Endothelial cell (in vitro differentiated cells): ENCODE measurements at regions not wholly inside any gene's neighbourhood (a gene's known extent, or its start where the extent isn't known, plus 50 kb on each side); places are given as distances from the start of the nearest gene placed in this dataset.

Experiments
- DNase-seq: peaks from one replicate; pipeline ENCODE4 v3.0.0; 2021; ENCODE audit warnings: low spot score
- H3K27ac Mint-ChIP-seq: one replicate; pipeline ENCODE4 v1.8.0; 2021; ENCODE audit warnings: mixed read lengths, inconsistent platforms; ENCODE audit not compliant: unreplicated experiment
- H3K27me3 Mint-ChIP-seq: one replicate; pipeline ENCODE4 v1.8.0; 2021; ENCODE audit warnings: mild to moderate bottlenecking, moderate library complexity, mixed read lengths, inconsistent platforms; ENCODE audit not compliant: unreplicated experiment
- H3K36me3 Mint-ChIP-seq: one replicate; pipeline ENCODE4 v1.8.0; 2021; ENCODE audit warnings: mild to moderate bottlenecking, low read depth, mixed read lengths, inconsistent platforms; ENCODE audit not compliant: unreplicated experiment
- H3K4me1 Mint-ChIP-seq: one replicate; pipeline ENCODE4 v1.8.0; 2021; ENCODE audit warnings: mild to moderate bottlenecking, mixed read lengths, inconsistent platforms; ENCODE audit not compliant: unreplicated experiment
- H3K4me3 Mint-ChIP-seq: one replicate; pipeline ENCODE4 v1.8.0; 2021; ENCODE audit warnings: mild to moderate bottlenecking, mixed read lengths, inconsistent platforms; ENCODE audit not compliant: unreplicated experiment
- H3K9me3 Mint-ChIP-seq: one replicate; pipeline ENCODE4 v1.8.0; 2021; ENCODE audit warnings: mixed read lengths, inconsistent platforms; ENCODE audit not compliant: unreplicated experiment
- TF ChIP-seq, protein P1 (sequence below): fragments of 200-600 bp; sonication (generic); IDR thresholded peaks from one replicate; pipeline ENCODE4 v1.5.0; 2021; ENCODE audit warnings: antibody characterized with exemption; ENCODE audit not compliant: unreplicated experiment

DNA sequence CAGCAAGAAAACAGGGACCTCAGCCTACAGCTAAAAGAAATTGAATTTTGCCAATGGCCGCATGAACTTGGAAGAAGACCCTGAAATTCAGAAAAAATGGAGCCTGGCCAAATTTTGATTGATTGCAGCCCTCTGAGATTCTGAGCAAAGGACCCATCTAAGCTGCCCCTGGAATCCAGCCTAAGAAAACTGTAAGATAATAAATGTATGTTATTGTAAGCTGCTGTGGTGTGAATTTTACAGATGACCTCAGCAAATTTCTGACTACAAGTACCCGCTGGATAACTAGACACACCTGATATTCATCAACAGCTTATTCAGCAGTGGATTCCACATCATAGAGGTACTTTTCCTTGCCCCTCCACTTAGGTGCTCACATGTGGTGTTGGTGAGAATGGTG, 119.5 kb upstream of the EPHA5 start:
- DNase-seq: no peak
- TF ChIP-seq, protein P1, sequence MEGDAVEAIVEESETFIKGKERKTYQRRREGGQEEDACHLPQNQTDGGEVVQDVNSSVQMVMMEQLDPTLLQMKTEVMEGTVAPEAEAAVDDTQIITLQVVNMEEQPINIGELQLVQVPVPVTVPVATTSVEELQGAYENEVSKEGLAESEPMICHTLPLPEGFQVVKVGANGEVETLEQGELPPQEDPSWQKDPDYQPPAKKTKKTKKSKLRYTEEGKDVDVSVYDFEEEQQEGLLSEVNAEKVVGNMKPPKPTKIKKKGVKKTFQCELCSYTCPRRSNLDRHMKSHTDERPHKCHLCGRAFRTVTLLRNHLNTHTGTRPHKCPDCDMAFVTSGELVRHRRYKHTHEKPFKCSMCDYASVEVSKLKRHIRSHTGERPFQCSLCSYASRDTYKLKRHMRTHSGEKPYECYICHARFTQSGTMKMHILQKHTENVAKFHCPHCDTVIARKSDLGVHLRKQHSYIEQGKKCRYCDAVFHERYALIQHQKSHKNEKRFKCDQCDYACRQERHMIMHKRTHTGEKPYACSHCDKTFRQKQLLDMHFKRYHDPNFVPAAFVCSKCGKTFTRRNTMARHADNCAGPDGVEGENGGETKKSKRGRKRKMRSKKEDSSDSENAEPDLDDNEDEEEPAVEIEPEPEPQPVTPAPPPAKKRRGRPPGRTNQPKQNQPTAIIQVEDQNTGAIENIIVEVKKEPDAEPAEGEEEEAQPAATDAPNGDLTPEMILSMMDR: no peak
- Mint-ChIP-seq H3K27ac (no peak overlapping the region), H3K4me1 (peaks cover 12% of the 10 kb centered on the region), H3K9me3 (no peaks in the 10 kb centered on the region), H3K4me3 (no peak overlapping the region), H3K36me3 (no peaks in the 10 kb centered on the region), H3K27me3 (no peaks in the 10 kb centered on the region)

DNA sequence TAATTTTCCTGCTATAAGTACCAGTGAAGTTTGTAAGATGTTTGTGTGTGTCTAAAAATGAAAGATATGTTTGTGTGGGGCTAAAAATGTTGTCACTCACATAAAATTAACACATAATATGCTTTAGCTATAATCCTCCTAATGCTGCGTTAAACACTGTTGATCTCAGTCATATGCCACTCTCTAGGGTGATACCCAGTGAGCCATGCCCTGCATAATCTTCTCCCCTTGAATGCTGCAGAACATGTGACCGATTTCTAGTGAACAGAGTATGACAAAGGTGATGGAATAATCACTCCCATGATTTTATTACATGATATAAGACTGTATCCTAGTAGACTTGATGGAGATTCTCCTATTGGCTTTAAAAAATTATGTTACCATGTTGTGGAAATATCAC, 119.1 kb upstream of the EPHA5 start:
- no peak for DNase-seq
- Mint-ChIP-seq H3K27ac (no peak overlapping the region), H3K36me3 (no peaks in the 10 kb centered on the region), H3K4me3 (no peak overlapping the region), H3K4me1 (peaks cover 12% of the 10 kb centered on the region), H3K27me3 (no peaks in the 10 kb centered on the region), H3K9me3 (no peaks in the 10 kb centered on the region)
- TF ChIP-seq, protein P1: no peak

DNA sequence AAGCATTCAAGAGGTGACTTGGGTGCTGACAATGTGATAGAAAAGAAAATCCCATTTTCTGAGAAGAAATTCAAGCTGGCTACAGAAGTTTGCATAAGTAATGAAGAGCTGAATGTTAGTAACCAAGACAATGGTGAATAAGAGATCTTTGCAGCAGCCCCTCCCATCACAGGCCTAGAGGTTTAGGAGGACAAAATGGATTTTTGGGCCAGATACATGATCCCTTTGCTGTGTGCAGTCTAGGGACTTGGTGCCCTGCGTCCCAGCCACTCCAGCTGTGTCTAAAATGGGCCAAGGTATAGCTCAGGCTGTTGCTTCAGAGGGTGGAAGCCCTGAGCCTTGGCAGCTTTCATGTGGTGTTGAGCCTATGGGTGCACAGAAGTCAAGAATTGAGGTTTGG, 107.0 kb upstream of the EPHA5 start:
- Mint-ChIP-seq H3K4me1 (no peaks in the 10 kb centered on the region), H3K9me3 (peaks cover 8% of the 10 kb centered on the region), H3K27me3 (peaks cover 11% of the 10 kb centered on the region), H3K27ac (no peak overlapping the region), H3K36me3 (peaks cover 6% of the 10 kb centered on the region), H3K4me3 (no peak overlapping the region)
- no peak for DNase-seq
- TF ChIP-seq, protein P1: no peak

DNA sequence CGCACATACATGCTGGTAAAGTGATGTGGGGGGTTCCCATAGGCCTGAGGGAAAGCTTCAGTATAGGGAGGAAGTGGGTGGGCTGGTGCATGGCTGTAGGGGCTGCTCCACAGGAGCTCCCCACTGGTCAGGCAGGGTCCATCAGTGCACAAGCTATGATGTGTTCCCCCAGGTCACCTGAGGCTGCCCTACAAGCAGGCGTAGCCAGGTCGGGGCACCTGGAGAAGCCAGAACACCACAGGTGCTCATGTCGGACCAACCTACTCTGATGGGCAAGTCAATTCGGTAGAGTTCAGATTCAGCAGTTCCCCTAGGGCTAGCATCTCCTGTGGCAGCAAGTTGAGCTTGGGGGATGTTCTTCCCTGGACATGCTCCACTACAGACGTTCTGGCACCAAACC, 103.3 kb upstream of the EPHA5 start:
- H3K9me3 Mint-ChIP-seq: peaks cover 8% of the 10 kb centered on the region
- peaks cover 11% of the 10 kb centered on the region for H3K27me3 Mint-ChIP-seq
- TF ChIP-seq, protein P1: no peak
- H3K4me3 Mint-ChIP-seq: no peak overlapping the region
- no peaks in the 10 kb centered on the region for H3K4me1 Mint-ChIP-seq
- peaks cover 6% of the 10 kb centered on the region for H3K36me3 Mint-ChIP-seq
- H3K27ac Mint-ChIP-seq: no peak overlapping the region
- DNase-seq: no peak

DNA sequence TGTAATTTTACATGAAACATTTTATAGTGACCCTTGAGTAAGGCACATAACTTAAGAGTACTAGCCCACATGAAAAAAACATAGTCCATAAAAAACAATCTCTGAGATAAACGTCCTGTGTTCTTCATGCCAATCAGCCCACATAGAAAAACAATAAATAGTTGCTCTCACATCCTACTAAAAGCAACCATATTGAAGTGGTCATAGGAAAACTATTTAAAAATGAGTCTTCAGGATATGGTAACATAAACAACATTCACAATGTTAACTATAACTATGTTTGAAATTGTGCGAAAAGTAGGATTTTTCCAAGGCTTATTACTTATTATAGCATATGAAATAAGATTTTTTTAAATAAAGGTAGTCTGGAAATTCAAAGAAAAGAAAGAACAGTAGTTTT, 77.1 kb upstream of the EPHA5 start:
- H3K9me3 Mint-ChIP-seq: no peaks in the 10 kb centered on the region
- no peak overlapping the region for H3K4me3 Mint-ChIP-seq

More for the DNA sequence above, 77.1 kb upstream of the EPHA5 start:
- Mint-ChIP-seq H3K36me3 (no peaks in the 10 kb centered on the region), H3K27me3 (no peaks in the 10 kb centered on the region), H3K27ac (no peak overlapping the region), H3K4me1 (no peaks in the 10 kb centered on the region)
- DNase-seq: no peak
- TF ChIP-seq, protein P1: no peak
